Activated CD8-positive, alpha-beta T cell treated with anti-CD3 and anti-CD28 coated beads, Interleukin-2, amount 10 ng/mL, durations not matched to agents 7 days and 5 days (primary cell): ENCODE measurements at regions not wholly inside any gene's neighbourhood (a gene's known extent, or its start where the extent isn't known, plus 50 kb on each side); places are given as distances from the start of the nearest gene placed in this dataset.

Source experiments
- ATAC-seq: fragments of 150-1000 bp; cut with Tn5 transposase; one replicate; pipeline ENCODE4 v1.10.0; 2021; ENCODE audit warnings: moderate library complexity
- CTCF ChIA-PET: fragments of 350-600 bp; sonication (Branson Sonifier 250); formaldehyde crosslinking; loops from one replicate; lab custom pipeline; 2021; ENCODE audit warnings: antibody characterized with exemption; lab: Charles Lee
- POLR2A ChIA-PET: fragments of 350-600 bp; sonication (Branson Sonifier 250); formaldehyde crosslinking; loops from one replicate; lab custom pipeline; 2021; ENCODE audit warnings: antibody characterized with exemption; lab: Charles Lee
- DNase-seq: peaks from one replicate; pipeline ENCODE4 v3.0.0-alpha.2; 2020
- H3K27ac Mint-ChIP-seq: one replicate; pipeline ENCODE4 v1.8.0; 2021; ENCODE audit warnings: mild to moderate bottlenecking, mixed read lengths
- H3K27me3 Mint-ChIP-seq: one replicate; pipeline ENCODE4 v1.8.0; 2021; ENCODE audit warnings: low read depth, mixed read lengths
- H3K36me3 Mint-ChIP-seq: one replicate; pipeline ENCODE4 v1.8.0; 2021; ENCODE audit warnings: low read depth, mixed read lengths
- H3K4me1 Mint-ChIP-seq: one replicate; pipeline ENCODE4 v1.8.0; 2021; ENCODE audit warnings: low read depth, mixed read lengths
- H3K4me3 Mint-ChIP-seq: one replicate; pipeline ENCODE4 v1.8.0; 2021; ENCODE audit warnings: mild to moderate bottlenecking, mixed read lengths
- H3K9me3 Mint-ChIP-seq: one replicate; pipeline ENCODE4 v1.8.0; 2022; ENCODE audit warnings: mixed read lengths; ENCODE audit not compliant: insufficient read depth

GRCh38 chr1:80076469-80076868 is 1069.9 kb upstream of the ADGRL4 start:
- Mint-ChIP-seq H3K4me1 (no peaks in the 10 kb centered on the region), H3K36me3 (no peaks in the 10 kb centered on the region), H3K27ac (no peak overlapping the region), H3K9me3 (peaks cover 21% of the 10 kb centered on the region), H3K4me3 (no peak overlapping the region), H3K27me3 (no peaks in the 10 kb centered on the region)
- POLR2A ChIA-PET = no interaction called here
- ATAC-seq (no peak), DNase-seq (no peak)
- CTCF ChIA-PET = no interaction called here

GRCh38 chr1:80075351-80075750 is 1068.8 kb upstream of the ADGRL4 start:
- ATAC-seq (no peak), DNase-seq (no peak)
- POLR2A ChIA-PET = no interaction called here
- Mint-ChIP-seq H3K36me3 (no peaks in the 10 kb centered on the region), H3K9me3 (peaks cover 17% of the 10 kb centered on the region), H3K4me1 (no peaks in the 10 kb centered on the region), H3K27ac (no peak overlapping the region), H3K4me3 (no peak overlapping the region), H3K27me3 (no peaks in the 10 kb centered on the region)
- CTCF ChIA-PET = no interaction called here

GRCh38 chr1:80072563-80072962 is 1066.0 kb upstream of the ADGRL4 start:
- no peak for ATAC-seq
- no peak for DNase-seq
- no peak overlapping the region for H3K4me3 Mint-ChIP-seq
- POLR2A ChIA-PET = no interaction called here
- H3K36me3 Mint-ChIP-seq = no peaks in the 10 kb centered on the region
- H3K27ac Mint-ChIP-seq = no peak overlapping the region
- peaks cover 7% of the 10 kb centered on the region for H3K9me3 Mint-ChIP-seq
- H3K4me1 Mint-ChIP-seq = no peaks in the 10 kb centered on the region
- CTCF ChIA-PET = no interaction called here
- no peaks in the 10 kb centered on the region for H3K27me3 Mint-ChIP-seq

GRCh38 chr1:80066060-80066459 is 1059.5 kb upstream of the ADGRL4 start:
- no peaks in the 10 kb centered on the region for H3K4me1 Mint-ChIP-seq
- no peak for DNase-seq
- ChIA-PET CTCF (no interaction called here), POLR2A (no interaction called here)
- peaks cover 4% of the 10 kb centered on the region for H3K9me3 Mint-ChIP-seq
- no peaks in the 10 kb centered on the region for H3K27me3 Mint-ChIP-seq
- H3K4me3 Mint-ChIP-seq = no peak overlapping the region
- no peak overlapping the region for H3K27ac Mint-ChIP-seq
- ATAC-seq = no peak
- H3K36me3 Mint-ChIP-seq = no peaks in the 10 kb centered on the region

- H3K4me3 Mint-ChIP-seq = no peak overlapping the region
- ChIA-PET POLR2A (no interaction called here), CTCF (no interaction called here)
- DNase-seq (no peak), ATAC-seq (no peak)
- H3K4me1 Mint-ChIP-seq = no peaks in the 10 kb centered on the region
- no peaks in the 10 kb centered on the region for H3K36me3 Mint-ChIP-seq
- no peaks in the 10 kb centered on the region for H3K27me3 Mint-ChIP-seq
- H3K27ac Mint-ChIP-seq = no peak overlapping the region
- peaks cover 4% of the 10 kb centered on the region for H3K9me3 Mint-ChIP-seq
Measured at GRCh38 chr1:80064524-80064923, 1058.0 kb upstream of the ADGRL4 start.

GRCh38 chr1:80059940-80060339 is 1053.4 kb upstream of the ADGRL4 start:
- Mint-ChIP-seq H3K9me3 (no peaks in the 10 kb centered on the region), H3K36me3 (no peaks in the 10 kb centered on the region), H3K27ac (no peak overlapping the region), H3K4me1 (no peaks in the 10 kb centered on the region), H3K27me3 (no peaks in the 10 kb centered on the region), H3K4me3 (no peak overlapping the region)
- ChIA-PET CTCF (no interaction called here), POLR2A (no interaction called here)
- ATAC-seq (no peak), DNase-seq (no peak)

- no peak overlapping the region for H3K27ac Mint-ChIP-seq
- no peaks in the 10 kb centered on the region for H3K36me3 Mint-ChIP-seq
- no peaks in the 10 kb centered on the region for H3K27me3 Mint-ChIP-seq
- peaks cover 4% of the 10 kb centered on the region for H3K9me3 Mint-ChIP-seq
- no peak overlapping the region for H3K4me3 Mint-ChIP-seq
- no peaks in the 10 kb centered on the region for H3K4me1 Mint-ChIP-seq
- DNase-seq = no peak
- ATAC-seq = no peak
- ChIA-PET CTCF (no interaction called here), POLR2A (no interaction called here)
Measured at GRCh38 chr1:80056179-80056578, 1049.6 kb upstream of the ADGRL4 start.

GRCh38 chr1:80054129-80054528 is 1047.6 kb upstream of the ADGRL4 start:
- H3K27me3 Mint-ChIP-seq = no peaks in the 10 kb centered on the region
- no peak overlapping the region for H3K27ac Mint-ChIP-seq
- ATAC-seq (no peak), DNase-seq (no peak)
- no peaks in the 10 kb centered on the region for H3K36me3 Mint-ChIP-seq
- no peak overlapping the region for H3K4me3 Mint-ChIP-seq
- peaks cover 7% of the 10 kb centered on the region for H3K9me3 Mint-ChIP-seq
- no peaks in the 10 kb centered on the region for H3K4me1 Mint-ChIP-seq
- ChIA-PET CTCF (no interaction called here), POLR2A (no interaction called here)

GRCh38 chr1:80053613-80054012 is 1047.1 kb upstream of the ADGRL4 start:
- H3K36me3 Mint-ChIP-seq = no peaks in the 10 kb centered on the region
- H3K4me1 Mint-ChIP-seq = no peaks in the 10 kb centered on the region
- POLR2A ChIA-PET = no interaction called here
- no peak for ATAC-seq
- H3K4me3 Mint-ChIP-seq = no peak overlapping the region
- no peak for DNase-seq
- CTCF ChIA-PET = no interaction called here
- no peaks in the 10 kb centered on the region for H3K27me3 Mint-ChIP-seq
- H3K9me3 Mint-ChIP-seq = peaks cover 7% of the 10 kb centered on the region
- H3K27ac Mint-ChIP-seq = no peak overlapping the region

GRCh38 chr1:80050523-80050922 is 1044.0 kb upstream of the ADGRL4 start:
- ChIA-PET CTCF (no interaction called here), POLR2A (no interaction called here)
- H3K4me3 Mint-ChIP-seq = no peak overlapping the region
- H3K4me1 Mint-ChIP-seq = no peaks in the 10 kb centered on the region
- ATAC-seq (no peak), DNase-seq (no peak)
- no peak overlapping the region for H3K27ac Mint-ChIP-seq
- H3K27me3 Mint-ChIP-seq = no peaks in the 10 kb centered on the region
- peaks cover 7% of the 10 kb centered on the region for H3K9me3 Mint-ChIP-seq
- no peaks in the 10 kb centered on the region for H3K36me3 Mint-ChIP-seq

- H3K27ac Mint-ChIP-seq = no peak overlapping the region
- POLR2A ChIA-PET = no interaction called here
- CTCF ChIA-PET = no interaction called here
Measured at GRCh38 chr1:80050085-80050484, 1043.6 kb upstream of the ADGRL4 start.

GRCh38 chr1:80048716-80049115 is 1042.2 kb upstream of the ADGRL4 start:
- POLR2A ChIA-PET = no interaction called here
- Mint-ChIP-seq H3K27me3 (no peaks in the 10 kb centered on the region), H3K27ac (no peak overlapping the region), H3K9me3 (peaks cover 7% of the 10 kb centered on the region), H3K4me1 (no peaks in the 10 kb centered on the region), H3K36me3 (no peaks in the 10 kb centered on the region), H3K4me3 (no peak overlapping the region)
- ATAC-seq (no peak), DNase-seq (no peak)
- CTCF ChIA-PET = no interaction called here

More at GRCh38 chr1:80050085-80050484, 1043.6 kb upstream of the ADGRL4 start:
- no peak overlapping the region for H3K4me3 Mint-ChIP-seq
- peaks cover 7% of the 10 kb centered on the region for H3K9me3 Mint-ChIP-seq
- no peaks in the 10 kb centered on the region for H3K36me3 Mint-ChIP-seq
- DNase-seq (no peak), ATAC-seq (no peak)
- no peaks in the 10 kb centered on the region for H3K27me3 Mint-ChIP-seq
- no peaks in the 10 kb centered on the region for H3K4me1 Mint-ChIP-seq

GRCh38 chr1:80047791-80048190 is 1041.3 kb upstream of the ADGRL4 start:
- ChIA-PET CTCF (no interaction called here), POLR2A (no interaction called here)
- Mint-ChIP-seq H3K27me3 (no peaks in the 10 kb centered on the region), H3K9me3 (peaks cover 7% of the 10 kb centered on the region), H3K4me1 (no peaks in the 10 kb centered on the region), H3K4me3 (no peak overlapping the region), H3K27ac (no peak overlapping the region), H3K36me3 (no peaks in the 10 kb centered on the region)
- ATAC-seq (no peak), DNase-seq (no peak)
